Fibroblast of skin of right biceps (primary cell): ENCODE measurements at regions not wholly inside any gene's neighbourhood (a gene's known extent, or its start where the extent isn't known, plus 50 kb on each side); places are given as distances from the start of the nearest gene placed in this dataset.

ENCODE experiments used
- DNase-seq: peaks from one replicate; pipeline ENCODE4 v3.0.0-alpha.2; 2013

DNA sequence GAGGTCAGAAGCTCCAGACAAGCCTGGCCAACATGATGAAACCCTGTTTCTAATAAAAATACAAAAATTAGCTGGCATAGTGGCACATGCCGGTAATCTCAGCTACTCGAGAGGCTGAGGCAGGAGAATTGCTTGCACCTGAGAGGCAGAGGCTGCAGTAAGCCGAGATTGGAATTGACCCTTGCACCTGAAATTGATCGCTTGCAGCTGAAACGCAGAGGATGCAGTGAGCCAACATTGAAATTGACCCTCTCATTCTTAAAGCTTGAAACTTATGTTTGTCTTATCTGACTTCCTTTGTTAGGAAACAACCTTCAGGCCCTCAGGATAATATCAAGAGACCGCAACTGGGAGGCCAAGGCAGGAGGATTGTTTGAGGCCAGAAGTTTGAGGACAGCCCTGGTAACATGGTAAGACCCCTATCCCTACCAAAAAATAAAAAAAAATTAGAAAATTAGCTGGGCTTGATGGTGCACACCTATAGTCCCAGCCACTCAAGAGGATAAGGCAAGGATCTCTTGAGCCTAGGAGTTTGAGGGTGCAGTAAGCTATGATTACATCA, 376.6 kb upstream of the XYLT1 start:
- no peak for DNase-seq

DNA sequence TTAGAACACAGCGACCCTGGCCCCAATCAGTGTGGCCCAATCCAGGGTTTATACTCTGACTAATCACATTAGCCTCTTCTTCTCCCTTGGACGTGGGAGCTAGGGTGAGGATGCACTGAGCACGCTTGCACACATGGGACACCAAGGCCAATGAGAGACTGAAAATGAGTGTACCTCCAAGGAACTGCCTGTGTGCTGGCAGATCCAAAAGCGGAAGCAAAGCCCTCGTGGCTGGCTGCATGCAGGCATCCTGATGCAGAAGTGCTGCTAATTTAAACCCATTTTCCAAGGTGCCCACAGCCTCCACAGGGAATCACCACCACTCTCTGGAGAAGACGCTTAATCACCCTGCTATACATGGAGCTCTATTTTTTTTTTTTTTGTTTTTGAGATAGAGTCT, 375.3 kb upstream of the XYLT1 start:
- DNase-seq, result no peak

DNA sequence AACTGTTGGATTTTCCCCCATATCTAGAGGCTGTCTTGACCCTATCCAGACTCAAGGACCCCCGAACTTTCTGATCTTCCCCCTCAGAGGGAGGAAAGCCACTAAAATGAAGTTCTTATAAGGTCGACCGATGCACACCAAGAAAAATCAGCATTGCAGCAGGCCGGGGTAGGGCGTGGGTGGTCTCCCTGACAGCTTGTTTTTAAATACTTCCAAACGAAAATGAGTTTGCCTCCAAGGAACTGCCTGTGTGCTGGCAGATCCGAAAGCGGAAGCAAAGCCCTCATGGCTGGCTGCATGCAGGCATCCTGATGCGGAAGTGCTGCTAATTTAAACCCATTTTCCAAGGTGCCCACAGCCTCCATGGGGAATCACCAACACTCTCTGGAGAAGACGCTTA, 374.3 kb upstream of the XYLT1 start:
- DNase-seq, result no peak

DNA sequence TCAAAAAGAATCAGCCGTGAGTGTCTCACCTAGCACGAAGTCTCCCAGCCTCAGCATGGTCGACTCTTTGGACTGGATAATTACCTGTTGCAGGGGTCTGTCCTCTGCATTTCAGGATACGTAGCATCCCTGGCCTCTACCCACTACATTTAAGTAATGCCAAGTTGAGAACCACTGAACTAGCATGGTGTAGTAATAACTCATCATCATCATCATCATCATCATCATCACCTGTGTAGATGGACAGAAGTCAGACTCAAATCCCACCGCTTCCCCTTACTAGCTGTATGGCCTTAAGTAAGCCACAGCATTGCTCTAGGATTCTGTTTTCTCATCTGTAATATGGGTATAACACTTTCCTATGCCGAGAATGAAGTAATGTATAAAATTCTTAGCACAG, 373.1 kb upstream of the XYLT1 start:
- no peak for DNase-seq

DNA sequence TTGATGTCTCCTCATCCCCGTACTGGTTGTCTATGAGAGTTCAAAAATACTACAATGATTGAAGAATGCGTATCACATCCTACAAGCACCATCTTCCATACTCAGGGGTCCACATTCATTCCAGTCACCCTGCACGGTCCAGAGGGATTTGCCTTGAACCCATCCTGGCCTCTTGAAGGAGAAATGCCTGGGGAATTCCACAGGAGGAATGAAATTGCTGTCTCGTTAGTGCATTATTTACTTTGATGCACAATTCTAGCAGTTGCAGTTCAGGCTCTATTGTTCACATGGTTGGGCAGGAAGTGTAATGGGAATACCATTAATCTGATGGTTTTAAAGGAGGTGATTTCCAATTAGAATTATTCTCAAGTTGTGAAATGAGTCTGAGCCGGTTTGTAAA, 369.1 kb upstream of the XYLT1 start:
- no peak for DNase-seq

DNA sequence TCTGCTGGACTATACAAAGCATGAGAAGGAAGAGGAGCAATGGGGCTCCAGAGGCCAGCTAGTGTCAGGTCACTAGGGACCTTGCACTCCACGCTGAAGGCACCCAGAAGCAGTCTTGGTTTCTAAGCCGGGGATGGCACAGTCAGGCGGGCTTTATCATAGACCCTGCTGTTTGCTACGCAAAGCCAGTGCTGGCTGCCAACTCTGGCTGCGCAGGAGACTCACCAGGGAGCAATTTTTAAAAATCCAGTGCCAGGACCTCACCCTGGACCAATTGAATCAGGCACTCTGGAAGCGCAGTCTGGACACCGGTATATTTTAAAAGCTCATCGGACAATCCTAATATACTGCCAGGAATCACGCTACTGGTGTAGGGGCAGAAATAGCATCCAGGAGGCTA, 368.5 kb upstream of the XYLT1 start:
- DNase-seq, result no peak

DNA sequence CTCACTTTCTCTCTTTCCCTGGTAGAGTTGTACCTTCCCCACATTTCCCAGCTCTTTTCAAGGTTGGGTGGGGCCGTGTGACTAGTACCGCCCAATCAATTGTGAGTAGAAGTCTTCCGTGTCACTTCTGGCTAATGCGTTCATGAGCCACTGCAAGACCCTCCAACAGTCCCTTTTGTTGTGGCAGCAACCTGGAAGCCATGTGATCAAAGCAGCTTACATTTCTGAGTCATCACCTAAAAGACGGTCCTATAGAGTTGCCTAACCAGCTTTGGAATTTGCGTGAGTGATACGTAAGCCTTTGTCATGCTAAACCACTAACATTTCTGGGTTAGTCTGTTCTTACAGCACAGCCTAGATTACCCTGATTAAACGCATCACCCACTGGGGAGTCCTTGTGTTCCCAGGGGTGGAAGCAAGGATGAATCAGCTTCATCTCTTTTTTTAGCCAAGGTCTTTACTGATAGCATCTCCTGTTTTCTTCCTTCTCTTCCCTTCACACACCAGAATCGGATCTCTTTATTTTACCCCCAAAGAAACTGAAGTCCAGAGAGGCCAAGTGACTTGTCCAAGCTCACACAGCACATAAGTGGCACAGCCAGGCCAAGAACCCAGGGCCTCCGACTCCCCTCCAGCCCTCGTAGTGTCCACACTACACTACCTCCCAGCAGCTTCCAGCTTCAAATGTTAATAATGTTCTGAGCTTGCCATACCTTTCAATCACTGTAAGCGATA, 366.3 kb upstream of the XYLT1 start:
- DNase-seq, result peak; percentile 99

DNA sequence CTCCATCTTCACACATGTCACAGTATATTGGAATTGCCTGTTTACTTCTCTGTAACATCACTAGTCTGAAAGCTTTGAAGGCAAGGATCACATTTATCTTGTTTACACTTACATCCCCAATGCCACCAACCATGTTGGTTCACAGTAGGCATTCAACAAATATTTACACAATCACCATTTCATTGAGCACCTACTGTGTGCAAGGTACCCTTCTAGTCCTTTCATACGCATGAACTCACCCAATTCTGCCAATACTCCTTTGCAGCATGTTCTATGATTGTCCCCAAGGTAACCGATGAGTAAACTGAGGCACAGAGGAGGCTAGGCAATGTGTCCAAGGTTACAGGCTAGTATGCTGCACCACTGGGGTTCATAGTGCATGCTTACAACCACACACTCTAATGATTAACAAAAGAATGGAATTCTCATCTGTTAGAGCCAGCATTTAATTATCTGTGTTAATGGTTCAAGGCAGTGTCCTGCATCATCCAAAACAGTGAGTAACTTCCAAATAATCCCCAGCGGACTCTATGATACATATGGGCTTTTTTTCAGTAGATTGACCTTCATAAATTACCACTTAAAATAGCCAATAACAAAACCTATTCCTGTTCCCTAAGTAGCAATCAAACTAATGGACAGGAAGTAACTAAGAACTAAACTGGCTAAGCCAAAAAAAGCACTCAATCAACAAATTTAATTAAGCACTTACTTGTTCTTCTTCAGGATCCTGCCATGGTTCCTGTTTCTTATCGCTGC, 364.5 kb upstream of the XYLT1 start:
- peak; percentile 54 for DNase-seq

DNA sequence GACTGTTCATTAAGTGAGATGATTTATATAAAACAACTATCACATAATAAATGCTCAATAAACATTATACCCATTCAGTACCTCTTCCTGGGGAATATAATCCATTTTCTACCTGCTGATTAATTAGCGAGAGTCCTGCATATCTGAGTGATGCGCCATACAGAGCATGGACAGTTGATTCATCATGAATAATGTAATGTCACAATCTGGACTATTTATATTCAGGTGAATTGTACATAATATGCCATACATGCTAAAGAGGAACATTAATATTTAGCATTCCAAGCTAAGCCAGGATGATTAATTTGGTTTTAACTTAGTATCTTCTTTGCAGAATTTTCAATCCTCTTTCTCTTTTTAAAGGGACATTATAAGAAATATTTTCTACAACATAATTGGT, 362.0 kb upstream of the XYLT1 start:
- peak; percentile 32 for DNase-seq

DNA sequence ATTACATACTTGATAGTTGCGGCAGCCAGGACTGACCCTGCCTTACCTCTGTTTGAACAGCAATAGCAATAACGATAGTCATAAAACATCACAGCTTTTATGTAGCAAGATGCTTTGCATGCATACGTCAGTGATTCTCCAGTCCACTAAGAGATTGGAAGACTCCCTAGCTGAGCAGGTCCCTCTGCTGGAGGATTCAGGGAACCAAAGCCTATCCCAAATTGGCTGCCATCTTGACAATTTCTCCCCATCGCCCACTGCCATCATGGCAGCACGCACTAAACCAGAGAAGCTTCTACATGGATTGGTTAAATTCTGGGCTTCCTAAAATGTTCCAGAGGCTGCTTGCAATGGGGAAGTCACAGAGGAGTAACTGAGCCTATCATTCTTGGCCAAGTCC, 360.6 kb upstream of the XYLT1 start:
- DNase-seq, result peak; percentile 53

DNA sequence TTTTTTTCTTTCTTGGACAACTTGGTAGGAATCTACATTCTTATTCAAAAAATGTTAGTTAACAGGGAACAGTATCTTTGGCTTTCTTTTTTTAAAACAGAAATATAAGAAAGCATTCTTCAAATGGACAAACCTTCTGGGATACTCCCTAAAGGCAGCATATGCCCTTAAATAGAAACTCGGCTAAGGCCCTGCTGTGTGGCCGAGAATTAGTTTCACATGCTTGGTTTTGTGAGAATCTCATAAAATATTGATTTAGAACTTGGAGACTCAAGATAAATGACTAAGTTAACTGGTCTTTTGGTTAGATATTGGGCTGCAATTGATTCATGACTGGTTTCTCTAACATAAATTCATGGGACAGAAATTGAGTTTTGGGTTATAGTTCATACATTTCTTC, 359.9 kb upstream of the XYLT1 start:
- DNase-seq, result no peak

DNA sequence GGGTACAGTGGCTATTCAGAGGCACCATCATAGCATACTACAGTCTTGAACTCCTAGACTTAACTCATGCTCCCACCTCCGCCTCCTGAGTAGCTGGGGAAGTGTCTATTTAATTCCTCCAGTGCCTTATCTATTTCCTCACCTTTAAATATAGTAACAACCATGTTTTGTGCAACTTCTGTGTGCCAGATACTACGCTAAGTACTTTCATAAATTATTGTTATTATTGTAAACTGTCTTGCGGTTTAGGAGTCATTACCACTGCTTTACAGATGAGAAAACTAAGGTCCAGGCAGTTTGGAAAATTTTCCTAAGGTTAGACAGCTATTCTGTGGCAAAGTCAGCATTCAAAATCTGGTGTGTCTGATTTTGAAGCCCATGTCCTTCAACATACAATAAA, 359.1 kb upstream of the XYLT1 start:
- DNase-seq, result peak; percentile 56

DNA sequence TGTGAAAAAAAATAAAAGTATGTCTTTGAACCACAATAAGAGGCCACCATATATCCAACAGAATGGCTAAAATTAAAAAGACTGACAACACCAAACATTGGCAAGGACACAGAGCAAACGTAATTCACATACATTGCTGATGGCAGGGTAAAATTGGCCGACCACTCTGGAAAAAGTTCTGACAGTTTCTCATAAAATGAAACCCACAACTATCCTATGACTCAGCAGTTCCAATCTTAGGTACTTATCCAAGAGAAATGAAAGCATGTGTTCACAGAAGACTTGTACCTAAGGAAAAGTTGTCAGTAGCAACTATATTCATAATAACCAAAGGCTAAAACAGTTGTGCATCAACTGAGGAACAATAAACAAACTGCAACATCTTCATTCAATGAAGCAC, 357.3 kb upstream of the XYLT1 start:
- DNase-seq, result peak; percentile 96

DNA sequence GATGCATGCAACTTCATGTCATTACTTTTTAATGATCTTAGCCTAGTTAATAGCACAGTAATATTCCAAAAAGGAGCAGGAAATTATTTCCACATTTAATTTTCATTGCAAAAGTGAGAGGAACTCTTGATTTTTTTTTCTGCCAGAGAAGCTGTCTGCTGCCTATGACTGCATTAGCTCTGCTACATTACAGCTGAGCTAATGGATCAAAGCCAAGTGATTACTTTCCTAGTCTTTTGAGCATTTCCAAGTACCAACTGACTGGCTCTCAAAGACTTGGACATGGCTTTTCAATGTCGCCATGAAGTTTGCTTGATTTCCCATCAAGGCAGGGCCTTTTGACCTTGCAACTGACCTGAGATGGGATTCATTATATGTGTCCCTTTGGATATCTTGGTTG, 356.6 kb upstream of the XYLT1 start:
- peak; percentile 62 for DNase-seq

DNA sequence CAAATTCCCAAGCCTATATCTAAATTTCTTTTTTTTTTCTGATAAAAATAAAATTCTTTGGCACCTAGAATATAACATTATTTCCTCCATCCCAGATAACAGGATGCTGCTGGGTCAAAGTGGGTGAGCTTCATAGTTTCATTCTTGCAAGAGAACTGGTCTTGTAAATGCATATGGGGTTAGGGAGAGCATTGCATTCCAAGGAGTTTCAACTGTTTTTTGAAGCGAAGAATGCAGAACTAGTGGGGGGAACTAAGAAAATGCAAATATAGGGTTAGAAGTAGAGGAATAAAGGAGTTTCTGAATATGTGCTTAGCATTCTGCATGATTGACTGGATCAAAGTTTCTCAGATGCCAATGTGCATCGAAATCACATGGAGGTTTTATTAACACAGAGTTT, 347.2 kb upstream of the XYLT1 start:
- no peak for DNase-seq

DNA sequence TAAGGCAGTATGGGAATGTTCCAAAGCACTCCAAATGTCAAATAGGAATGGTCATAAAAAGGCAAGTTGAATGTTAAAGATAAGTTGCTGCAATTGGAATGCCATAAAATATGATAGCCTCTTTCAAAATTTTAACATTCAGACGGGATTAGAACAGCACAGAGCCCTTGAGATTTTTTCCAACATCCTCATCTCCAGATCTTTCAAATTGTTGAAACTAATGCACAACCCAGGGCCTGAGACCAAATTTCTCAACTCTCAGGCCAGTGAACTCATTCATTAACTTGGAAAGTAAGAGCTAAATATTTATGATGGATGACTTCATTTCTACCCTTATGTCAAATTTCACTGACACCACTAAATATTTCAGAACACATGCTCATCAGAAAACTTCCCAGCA, 346.5 kb upstream of the XYLT1 start:
- DNase-seq, result no peak

DNA sequence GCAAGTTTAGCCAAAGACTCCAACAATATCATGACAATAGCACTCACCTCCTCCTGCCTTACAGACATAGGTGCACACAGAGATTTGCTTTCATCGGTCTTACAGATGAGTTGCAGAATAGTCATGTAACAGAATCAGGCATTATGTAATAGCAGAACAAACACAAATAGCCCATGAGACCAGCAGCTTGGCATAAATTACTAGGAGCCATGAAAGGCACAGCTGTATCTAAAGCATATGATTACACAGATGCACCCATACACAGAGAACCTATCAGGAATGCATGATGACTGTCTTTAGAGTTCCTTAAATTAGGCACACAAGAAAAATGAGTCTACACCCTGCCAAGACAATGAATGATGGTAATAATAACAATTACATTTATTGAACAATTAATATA, 342.0 kb upstream of the XYLT1 start:
- DNase-seq, result no peak

DNA sequence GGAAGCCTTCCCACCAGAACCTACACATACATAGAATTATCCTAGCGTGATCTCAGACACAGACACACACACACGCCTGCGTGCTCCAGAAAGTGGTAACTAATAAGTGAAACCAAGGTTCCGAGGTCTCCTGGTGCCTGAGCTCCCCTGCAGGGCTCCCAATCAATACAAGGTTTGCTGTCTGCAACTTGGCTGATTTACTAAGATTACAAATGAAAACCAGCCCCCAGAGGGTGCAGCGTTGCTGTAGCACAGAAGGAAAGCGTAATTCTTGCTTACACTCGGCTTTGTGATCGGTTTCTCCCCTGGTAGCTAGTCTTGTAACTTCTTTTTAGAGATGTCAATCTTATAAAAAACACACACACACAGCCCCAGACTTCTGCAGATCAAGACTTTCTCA, 334.1 kb upstream of the XYLT1 start:
- peak; percentile 61 for DNase-seq

DNA sequence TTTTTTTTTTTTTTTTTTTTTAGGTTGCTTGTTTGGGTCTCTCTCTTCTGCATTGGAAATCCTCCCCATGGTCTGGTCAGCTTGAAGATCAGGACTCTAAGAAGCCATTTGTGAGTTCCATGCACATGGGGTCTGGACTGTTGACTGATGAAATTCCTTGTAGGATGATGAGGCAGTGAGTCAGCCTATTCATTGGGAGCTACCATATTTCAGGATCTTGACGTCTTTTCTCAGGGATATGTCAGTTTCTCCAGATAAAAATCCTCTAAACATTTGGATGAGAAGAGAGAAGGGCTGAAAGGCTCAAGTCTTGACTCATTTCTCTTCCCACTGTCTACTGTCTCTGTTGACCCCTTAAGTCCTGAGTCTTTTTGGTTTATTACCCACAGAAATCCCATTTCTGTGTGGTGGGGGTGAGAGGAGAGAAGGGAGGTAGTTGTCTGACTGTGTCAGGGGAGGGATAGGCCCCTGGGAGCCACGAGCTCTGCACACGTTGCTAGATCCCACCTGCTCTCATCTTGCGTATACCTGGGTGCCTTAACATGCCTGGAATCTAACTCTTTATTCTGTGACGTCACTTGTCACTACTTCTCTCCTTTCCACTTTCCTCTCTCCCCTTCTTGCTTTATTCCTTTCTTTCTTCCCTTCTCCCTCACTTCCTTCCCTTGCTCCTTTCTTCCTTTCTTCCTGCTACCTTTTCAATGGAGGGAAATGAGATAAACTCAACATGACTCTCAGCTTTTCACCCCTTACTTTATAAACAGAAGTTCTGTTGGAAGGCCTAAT, 333.1 kb upstream of the XYLT1 start:
- peak; percentile 97 for DNase-seq

DNA sequence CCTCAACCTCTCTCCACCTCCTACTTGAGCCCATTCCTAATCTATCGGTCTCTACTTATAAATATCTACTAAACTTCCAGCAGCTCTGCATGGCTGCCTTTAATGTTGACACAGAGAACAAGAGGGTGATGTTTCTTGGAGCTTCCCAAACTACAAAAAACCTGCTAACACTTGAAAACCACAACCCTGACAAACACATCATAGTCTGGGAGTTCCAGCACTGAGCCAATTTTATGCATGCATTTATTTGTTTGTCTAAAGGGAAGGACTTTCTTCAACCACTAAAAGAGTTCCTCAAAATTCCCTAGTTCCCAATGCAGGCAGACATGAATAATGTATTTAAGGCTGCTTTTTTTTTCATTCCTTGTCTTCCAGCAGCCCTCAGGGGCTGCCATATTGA, 331.8 kb upstream of the XYLT1 start:
- DNase-seq, result peak; percentile 75

DNA sequence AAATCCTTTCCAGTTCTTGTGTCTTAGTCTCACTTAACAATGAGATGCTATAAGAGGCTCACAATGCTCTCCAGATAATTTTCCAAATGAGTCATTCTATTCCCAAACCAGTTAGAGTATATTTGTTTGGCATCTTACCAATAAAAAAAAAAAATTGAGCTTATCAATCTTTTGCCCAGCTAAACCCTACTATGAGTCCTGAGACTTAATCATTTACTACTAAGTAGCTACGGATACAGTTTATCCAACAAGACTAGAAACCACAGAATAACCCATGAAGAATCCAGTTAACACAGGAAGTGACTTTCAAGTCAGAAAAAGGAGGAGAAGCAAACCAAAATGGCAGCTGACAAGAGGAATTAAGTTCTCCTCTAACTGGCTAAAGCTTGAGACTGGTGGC, 330.3 kb upstream of the XYLT1 start:
- DNase-seq, result peak; percentile 81

DNA sequence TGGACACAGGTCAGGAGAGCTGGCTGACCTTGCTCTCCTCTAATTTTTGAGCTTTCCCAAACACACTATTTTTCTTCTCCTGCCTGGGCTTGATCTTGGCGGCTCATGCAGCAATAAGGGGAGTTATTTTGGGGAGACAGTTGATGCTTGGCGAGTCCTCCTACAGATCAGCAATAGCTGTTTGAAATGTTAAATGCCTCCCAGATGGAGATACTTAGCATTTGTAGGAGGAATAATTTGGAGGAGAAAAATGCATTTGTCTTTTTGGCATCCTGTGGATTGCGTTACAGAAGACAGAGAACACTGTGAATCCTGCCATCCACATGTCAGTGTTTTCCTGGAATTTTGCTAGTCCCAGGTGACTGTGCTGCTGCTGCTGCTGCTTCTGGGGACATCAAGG, 328.0 kb upstream of the XYLT1 start:
- no peak for DNase-seq

DNA sequence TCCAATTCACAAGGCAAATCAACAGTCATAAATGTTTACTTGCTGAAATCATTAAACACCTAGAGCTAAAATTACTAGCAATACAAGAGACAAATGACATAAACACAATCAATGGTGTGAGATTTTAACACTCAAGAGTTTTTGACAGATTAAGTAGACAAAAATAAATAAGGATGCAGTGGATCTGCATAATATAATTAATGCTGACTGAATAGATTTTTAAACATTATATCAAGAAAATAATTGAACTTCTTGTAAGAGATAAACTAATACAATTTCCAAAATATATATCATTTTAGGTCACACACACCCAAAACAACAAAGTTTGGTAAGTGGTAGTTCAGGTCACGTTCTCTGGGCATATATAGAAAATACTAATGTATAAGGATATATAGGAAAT, 322.6 kb upstream of the XYLT1 start:
- DNase-seq, result no peak

DNA sequence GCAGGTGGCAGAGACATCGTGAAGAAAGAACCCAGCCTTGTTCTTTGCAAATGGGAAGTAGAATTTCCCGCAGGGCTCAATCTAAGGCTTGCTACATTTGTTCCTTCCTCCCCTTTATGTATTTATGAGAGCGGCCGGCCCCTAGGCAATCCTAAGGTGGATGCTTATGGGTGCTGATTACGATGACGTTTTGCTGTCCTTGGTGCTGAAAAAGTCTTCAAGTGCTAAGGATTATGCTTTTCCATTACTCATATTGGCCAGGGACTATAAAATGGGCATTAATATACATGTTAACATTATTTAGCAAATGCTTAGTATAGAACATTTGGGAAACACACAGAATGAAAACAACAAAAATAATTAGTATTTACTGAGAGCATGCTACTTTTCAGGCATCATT, 313.3 kb upstream of the XYLT1 start:
- DNase-seq, result peak; percentile 70
